ENCODE measurements at regions not wholly inside any gene's neighbourhood (a gene's known extent, or its start where the extent isn't known, plus 50 kb on each side); places are given as distances from the start of the nearest gene placed in this dataset.
A peak's percentile ranks its signal among the peaks of the same experiment; 100 is the strongest.

DNA sequence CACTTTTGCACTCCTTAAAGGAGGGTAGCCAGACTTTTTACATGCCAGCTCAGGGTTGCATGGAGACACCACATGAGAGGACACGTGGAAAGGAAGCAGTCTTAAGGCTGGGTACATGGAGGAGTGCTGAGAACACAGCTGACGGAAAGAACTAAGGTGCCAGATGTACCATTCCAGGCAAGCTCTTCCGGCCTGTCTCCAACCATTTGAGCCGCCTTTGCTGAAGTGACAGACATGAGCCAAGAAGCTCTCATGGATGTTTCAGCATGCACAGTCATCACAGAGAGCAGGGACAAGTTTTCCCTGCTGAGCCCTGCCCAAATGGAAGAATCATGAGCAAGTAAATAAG lies 83.4 kb upstream of the BMP2K start:
- no peak for DNase-seq (ENCODE audit: low read depth)

DNA sequence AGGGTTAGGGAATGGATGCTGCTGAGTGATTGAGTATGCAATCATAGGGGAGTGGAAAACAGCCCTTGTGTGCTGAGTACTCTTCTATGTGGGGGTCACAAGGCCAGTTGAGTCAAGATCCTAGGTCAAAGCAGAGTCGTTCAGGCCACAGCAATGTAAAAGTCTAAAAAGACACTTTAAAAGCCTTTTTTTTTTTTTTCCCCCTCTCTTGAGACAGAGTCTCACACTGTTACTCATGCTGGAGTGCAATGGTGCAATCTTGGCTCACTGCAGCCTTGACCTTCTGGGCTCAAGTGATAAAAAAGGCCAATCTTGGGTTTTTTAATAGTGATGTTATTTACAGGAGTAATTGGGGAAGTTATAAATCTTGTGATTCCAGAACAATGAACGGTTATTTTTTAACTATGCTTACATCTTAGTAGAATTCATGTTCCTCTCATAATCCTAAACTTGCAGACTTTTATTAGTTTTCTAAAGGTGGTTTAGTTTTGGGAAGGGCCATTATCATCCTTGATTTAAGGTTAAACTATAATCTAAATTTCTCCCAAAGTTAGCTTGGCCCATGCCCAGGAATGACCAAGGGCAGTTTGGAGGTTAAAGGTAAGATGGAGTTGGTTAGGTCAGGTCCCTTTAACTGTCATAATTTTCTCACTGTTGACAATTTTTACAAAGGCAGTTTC lies 82.2 kb upstream of the BMP2K start:
- H3K27me3 ChIP-seq (replicated peaks; ENCODE audit: control insufficient read depth, insufficient read depth, low read length) = no peaks in the 10 kb centered on the region
- H3K4me3 ChIP-seq (ENCODE audit: low read length) = no peak overlapping the region
- no peaks in the 10 kb centered on the region for H3K36me3 ChIP-seq (ENCODE audit: control insufficient read depth, insufficient read depth, low read length, severe bottlenecking)
- H3K9me3 ChIP-seq (ENCODE audit: control insufficient read depth, low read length) = no peaks in the 10 kb centered on the region
- peaks cover 28% of the 10 kb centered on the region for H3K4me1 ChIP-seq (ENCODE audit: control insufficient read depth, insufficient read depth, low read length)
- H3K9ac ChIP-seq (ENCODE audit: low read length) = no peak overlapping the region
- DNase-seq (ENCODE audit: low read depth) = no peak

More for the DNA sequence above, 83.4 kb upstream of the BMP2K start:
- no peaks in the 10 kb centered on the region for H3K9me3 ChIP-seq (ENCODE audit: control insufficient read depth, low read length)
- H3K4me1 ChIP-seq (ENCODE audit: control insufficient read depth, insufficient read depth, low read length) = peaks cover 31% of the 10 kb centered on the region
- H3K27me3 ChIP-seq (replicated peaks; ENCODE audit: control insufficient read depth, insufficient read depth, low read length) = no peaks in the 10 kb centered on the region
- no peak overlapping the region for H3K9ac ChIP-seq (ENCODE audit: low read length)
- no peaks in the 10 kb centered on the region for H3K36me3 ChIP-seq (ENCODE audit: control insufficient read depth, insufficient read depth, low read length, severe bottlenecking)
- no peak overlapping the region for H3K4me3 ChIP-seq (ENCODE audit: low read length)

DNA sequence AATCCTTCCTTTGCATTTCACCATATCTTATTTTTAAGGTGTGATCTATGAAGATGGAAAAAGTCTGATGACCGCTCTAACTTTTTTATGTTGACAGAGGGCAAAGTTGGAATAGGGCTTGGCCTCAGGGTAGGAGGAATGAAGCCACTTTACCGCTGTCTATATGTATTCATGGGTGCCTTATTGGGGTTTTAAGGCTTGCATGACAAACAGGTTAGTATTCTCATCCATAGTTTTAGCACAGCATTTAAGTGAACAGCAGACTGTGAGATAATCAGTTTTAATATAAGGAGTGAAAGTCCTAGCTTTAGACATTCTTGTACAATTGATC lies 81.7 kb upstream of the BMP2K start:
- H3K36me3 ChIP-seq (ENCODE audit: control insufficient read depth, insufficient read depth, low read length, severe bottlenecking) = no peaks in the 10 kb centered on the region
- H3K27me3 ChIP-seq (replicated peaks; ENCODE audit: control insufficient read depth, insufficient read depth, low read length) = no peaks in the 10 kb centered on the region
- no peaks in the 10 kb centered on the region for H3K9me3 ChIP-seq (ENCODE audit: control insufficient read depth, low read length)
- H3K9ac ChIP-seq (ENCODE audit: low read length) = no peak overlapping the region
- H3K4me3 ChIP-seq (ENCODE audit: low read length) = no peak overlapping the region
- peaks cover 28% of the 10 kb centered on the region for H3K4me1 ChIP-seq (ENCODE audit: control insufficient read depth, insufficient read depth, low read length)
- no peak for DNase-seq (ENCODE audit: low read depth)

DNA sequence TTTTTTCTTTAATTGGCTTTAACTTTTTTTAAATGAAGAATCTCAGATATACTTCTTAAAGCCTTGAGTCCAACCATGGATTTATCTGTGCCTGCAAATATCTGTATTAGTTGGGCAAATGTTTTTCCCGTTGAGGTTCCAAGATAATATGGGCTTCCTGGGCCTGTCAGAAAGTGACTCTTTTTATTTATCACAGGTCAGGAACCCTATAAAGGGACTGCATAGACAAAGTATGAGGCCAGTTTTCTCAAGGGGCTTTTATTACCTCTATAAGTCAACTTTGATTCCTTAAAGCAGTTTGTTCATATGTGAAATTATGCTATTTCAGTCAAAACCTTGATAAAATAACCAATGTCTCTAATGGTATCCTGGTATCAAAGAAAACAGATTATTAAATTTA lies 80.2 kb upstream of the BMP2K start:
- no peak for DNase-seq (ENCODE audit: low read depth)
- no peaks in the 10 kb centered on the region for H3K9me3 ChIP-seq (ENCODE audit: control insufficient read depth, low read length)
- H3K36me3 ChIP-seq (ENCODE audit: control insufficient read depth, insufficient read depth, low read length, severe bottlenecking) = no peaks in the 10 kb centered on the region

DNA sequence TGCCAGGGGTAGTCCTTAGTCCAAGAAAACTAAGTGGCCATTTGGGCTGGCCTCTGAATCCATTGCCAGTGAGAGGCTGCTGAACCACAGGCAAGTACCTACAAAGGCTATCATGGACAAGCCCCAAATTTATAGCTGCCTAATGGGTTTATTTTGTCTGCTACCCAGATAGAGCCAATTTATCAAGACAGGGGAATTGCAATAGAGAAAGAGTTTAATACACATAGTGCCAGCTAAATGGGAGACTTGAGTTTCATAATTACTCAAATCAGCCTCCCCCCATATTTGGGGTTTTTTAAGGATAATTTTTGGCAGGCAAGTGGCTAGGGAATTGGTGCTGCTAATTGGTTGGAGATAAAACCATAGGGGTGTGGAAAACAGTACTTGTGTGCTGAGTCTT lies 73.1 kb upstream of the BMP2K start:
- Histone ChIP-seq H3K27me3 (replicated peaks; ENCODE audit: control insufficient read depth, insufficient read depth, low read length) (no peaks in the 10 kb centered on the region), H3K4me1 (ENCODE audit: control insufficient read depth, insufficient read depth, low read length) (peaks cover 9% of the 10 kb centered on the region), H3K4me3 (ENCODE audit: low read length) (no peak overlapping the region), H3K36me3 (ENCODE audit: control insufficient read depth, insufficient read depth, low read length, severe bottlenecking) (no peaks in the 10 kb centered on the region), H3K9ac (ENCODE audit: low read length) (no peak overlapping the region), H3K9me3 (ENCODE audit: control insufficient read depth, low read length) (peaks cover 13% of the 10 kb centered on the region)
- no peak for DNase-seq (ENCODE audit: low read depth)

More for the DNA sequence above, 80.2 kb upstream of the BMP2K start:
- H3K4me1 ChIP-seq (ENCODE audit: control insufficient read depth, insufficient read depth, low read length) = peaks cover 28% of the 10 kb centered on the region
- H3K4me3 ChIP-seq (ENCODE audit: low read length) = no peak overlapping the region
- no peaks in the 10 kb centered on the region for H3K27me3 ChIP-seq (replicated peaks; ENCODE audit: control insufficient read depth, insufficient read depth, low read length)
- H3K9ac ChIP-seq (ENCODE audit: low read length) = no peak overlapping the region

DNA sequence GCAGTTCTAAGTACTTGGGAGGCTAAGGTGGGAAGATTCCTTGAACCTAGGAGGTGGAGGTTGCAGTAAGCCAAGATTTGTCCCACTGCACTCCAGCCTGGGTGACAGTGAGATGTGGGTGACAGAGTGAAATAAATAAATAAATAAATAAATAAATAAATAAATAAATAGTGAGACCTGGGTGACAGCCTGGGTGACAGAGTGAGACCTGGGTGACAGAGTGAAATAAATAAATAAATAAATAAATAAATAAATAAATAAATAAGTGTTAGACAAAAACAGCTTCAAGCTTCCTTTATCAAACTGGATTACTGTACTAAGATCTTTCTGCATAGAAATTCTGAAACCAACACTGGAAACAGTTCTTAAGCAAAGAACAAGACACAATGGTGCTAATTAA lies 71.8 kb upstream of the BMP2K start:
- Histone ChIP-seq H3K4me3 (ENCODE audit: low read length) (no peak overlapping the region), H3K9me3 (ENCODE audit: control insufficient read depth, low read length) (peaks cover 13% of the 10 kb centered on the region), H3K4me1 (ENCODE audit: control insufficient read depth, insufficient read depth, low read length) (peaks cover 9% of the 10 kb centered on the region), H3K36me3 (ENCODE audit: control insufficient read depth, insufficient read depth, low read length, severe bottlenecking) (no peaks in the 10 kb centered on the region), H3K9ac (ENCODE audit: low read length) (no peak overlapping the region), H3K27me3 (replicated peaks; ENCODE audit: control insufficient read depth, insufficient read depth, low read length) (no peaks in the 10 kb centered on the region)
- no peak for DNase-seq (ENCODE audit: low read depth)

DNA sequence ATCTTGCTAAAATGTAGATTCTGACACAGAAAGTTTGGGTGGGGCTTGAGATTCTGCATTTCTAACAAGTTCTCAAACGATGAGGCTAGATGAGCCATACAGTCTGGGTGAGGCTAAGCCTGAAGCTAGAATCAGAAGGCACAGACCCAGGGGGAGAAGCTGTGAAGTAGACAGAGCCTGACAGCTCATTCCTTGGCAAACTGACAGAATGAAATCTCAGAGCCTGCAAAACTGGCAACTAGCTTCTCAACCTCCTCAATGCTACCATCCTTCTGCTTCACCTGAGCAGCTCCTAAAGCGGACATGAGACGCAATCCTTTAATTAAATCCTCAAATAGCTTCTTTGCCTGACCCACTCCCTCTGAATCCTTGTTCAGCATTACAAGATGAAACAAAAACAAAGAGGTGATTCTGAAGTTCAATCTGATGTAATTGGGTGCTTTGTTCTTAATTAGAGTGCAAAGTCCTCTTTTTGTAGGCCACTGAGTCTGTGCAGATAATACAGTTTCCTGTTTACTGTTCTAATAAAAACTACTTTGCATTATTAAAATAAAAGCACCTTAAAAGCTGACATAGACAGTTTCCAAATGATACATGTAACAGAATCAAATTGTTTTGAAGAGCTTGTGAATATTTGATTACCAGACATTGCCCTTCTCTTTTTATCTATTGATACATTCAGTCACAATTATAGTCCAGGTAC lies 71.0 kb upstream of the BMP2K start:
- peaks cover 13% of the 10 kb centered on the region for H3K9me3 ChIP-seq (ENCODE audit: control insufficient read depth, low read length)
- peaks cover 9% of the 10 kb centered on the region for H3K4me1 ChIP-seq (ENCODE audit: control insufficient read depth, insufficient read depth, low read length)
- H3K9ac ChIP-seq (ENCODE audit: low read length) = no peak overlapping the region
- peak; percentile 62 for DNase-seq (ENCODE audit: low read depth)
- no peaks in the 10 kb centered on the region for H3K27me3 ChIP-seq (replicated peaks; ENCODE audit: control insufficient read depth, insufficient read depth, low read length)
- no peak overlapping the region for H3K4me3 ChIP-seq (ENCODE audit: low read length)
- H3K36me3 ChIP-seq (ENCODE audit: control insufficient read depth, insufficient read depth, low read length, severe bottlenecking) = no peaks in the 10 kb centered on the region

DNA sequence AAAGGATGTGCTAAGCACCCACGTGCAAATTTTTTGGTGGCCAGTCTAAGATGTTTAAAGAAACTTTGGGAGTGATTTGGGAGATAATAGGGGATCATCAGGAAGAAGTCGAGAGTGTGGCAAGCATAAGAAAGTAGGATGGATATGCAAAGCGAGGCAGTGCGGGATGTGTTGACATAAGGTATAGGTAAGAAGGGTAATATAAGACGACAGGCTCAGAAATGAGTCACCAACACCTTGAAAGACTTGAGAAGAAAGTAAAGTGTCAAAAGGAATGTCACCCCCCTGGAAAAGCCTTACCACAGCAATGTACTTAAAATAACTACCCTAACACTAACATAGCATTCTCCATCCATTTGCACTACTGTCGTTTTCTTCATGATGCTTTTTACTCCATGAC lies 69.8 kb upstream of the BMP2K start:
- Histone ChIP-seq H3K36me3 (ENCODE audit: control insufficient read depth, insufficient read depth, low read length, severe bottlenecking) (no peaks in the 10 kb centered on the region), H3K9me3 (ENCODE audit: control insufficient read depth, low read length) (peaks cover 13% of the 10 kb centered on the region), H3K4me3 (ENCODE audit: low read length) (no peak overlapping the region), H3K4me1 (ENCODE audit: control insufficient read depth, insufficient read depth, low read length) (peaks cover 9% of the 10 kb centered on the region), H3K27me3 (replicated peaks; ENCODE audit: control insufficient read depth, insufficient read depth, low read length) (no peaks in the 10 kb centered on the region), H3K9ac (ENCODE audit: low read length) (no peak overlapping the region)
- no peak for DNase-seq (ENCODE audit: low read depth)

DNA sequence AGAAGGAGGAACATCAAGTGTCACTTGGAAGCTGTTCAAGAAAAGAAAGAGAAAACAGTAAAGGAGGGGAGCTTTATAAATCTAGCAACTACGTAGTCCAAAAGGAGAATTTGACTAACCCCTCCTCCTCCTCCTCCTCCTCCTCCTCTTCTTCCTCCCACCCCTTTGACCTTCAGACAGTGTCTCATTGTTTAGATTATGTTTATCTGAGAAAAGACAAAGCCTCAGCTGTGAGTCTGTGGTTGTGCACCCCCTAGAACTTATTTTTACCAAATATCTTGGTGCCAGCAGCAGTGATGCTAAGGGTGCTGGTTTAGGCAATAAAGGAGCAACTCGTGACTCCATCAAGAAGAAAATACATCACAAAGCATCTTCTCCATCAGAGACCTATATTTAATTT lies 68.9 kb upstream of the BMP2K start:
- Histone ChIP-seq H3K9me3 (ENCODE audit: control insufficient read depth, low read length) (peaks cover 11% of the 10 kb centered on the region), H3K4me1 (ENCODE audit: control insufficient read depth, insufficient read depth, low read length) (peaks cover 9% of the 10 kb centered on the region), H3K9ac (ENCODE audit: low read length) (no peak overlapping the region), H3K4me3 (ENCODE audit: low read length) (no peak overlapping the region), H3K36me3 (ENCODE audit: control insufficient read depth, insufficient read depth, low read length, severe bottlenecking) (no peaks in the 10 kb centered on the region), H3K27me3 (replicated peaks; ENCODE audit: control insufficient read depth, insufficient read depth, low read length) (no peaks in the 10 kb centered on the region)
- no peak for DNase-seq (ENCODE audit: low read depth)

DNA sequence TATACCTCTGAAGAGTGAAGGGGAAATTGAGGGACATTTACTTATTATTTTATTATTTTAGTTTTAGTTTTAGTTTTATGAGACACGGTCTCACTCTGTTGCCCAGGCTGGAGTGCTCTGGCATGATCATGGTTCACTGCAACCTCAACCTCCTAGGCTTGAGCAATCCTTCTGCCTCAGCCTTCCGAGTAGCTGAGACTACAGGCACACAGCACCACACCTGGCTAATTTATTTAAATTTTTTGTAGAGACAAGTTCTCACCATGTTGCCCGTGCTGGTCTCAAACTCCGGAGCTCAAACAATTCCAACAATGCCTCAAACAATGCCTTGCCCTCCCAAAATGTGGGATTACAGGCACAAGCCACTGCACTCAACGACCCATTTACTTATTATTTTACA lies 68.4 kb upstream of the BMP2K start:
- Histone ChIP-seq H3K9ac (ENCODE audit: low read length) (no peak overlapping the region), H3K9me3 (ENCODE audit: control insufficient read depth, low read length) (peaks cover 7% of the 10 kb centered on the region), H3K27me3 (replicated peaks; ENCODE audit: control insufficient read depth, insufficient read depth, low read length) (no peaks in the 10 kb centered on the region), H3K4me3 (ENCODE audit: low read length) (no peak overlapping the region), H3K4me1 (ENCODE audit: control insufficient read depth, insufficient read depth, low read length) (peaks cover 9% of the 10 kb centered on the region), H3K36me3 (ENCODE audit: control insufficient read depth, insufficient read depth, low read length, severe bottlenecking) (no peaks in the 10 kb centered on the region)
- no peak for DNase-seq (ENCODE audit: low read depth)

DNA sequence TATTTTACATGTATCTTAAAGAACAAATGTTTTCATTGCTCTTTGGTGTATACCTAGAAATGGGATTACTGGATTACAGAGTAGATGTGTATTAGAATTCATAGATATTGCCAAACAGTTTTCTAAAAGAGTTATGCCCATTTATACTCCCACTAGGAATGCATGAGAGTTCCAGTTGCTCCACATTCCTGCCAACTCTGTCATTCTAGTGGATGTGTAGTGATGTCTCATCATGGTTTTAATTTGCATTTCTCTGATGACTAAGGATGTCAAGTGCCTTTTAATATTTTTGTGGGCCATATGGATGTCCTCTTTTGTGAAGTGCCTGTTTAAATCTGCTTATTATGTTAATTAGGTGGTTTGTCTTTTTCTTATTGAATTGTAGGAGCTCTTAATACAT lies 65.6 kb upstream of the BMP2K start:
- no peaks in the 10 kb centered on the region for H3K27me3 ChIP-seq (replicated peaks; ENCODE audit: control insufficient read depth, insufficient read depth, low read length)
- H3K4me1 ChIP-seq (ENCODE audit: control insufficient read depth, insufficient read depth, low read length) = no peaks in the 10 kb centered on the region
- no peak overlapping the region for H3K4me3 ChIP-seq (ENCODE audit: low read length)
- DNase-seq (ENCODE audit: low read depth) = no peak
- H3K9ac ChIP-seq (ENCODE audit: low read length) = no peak overlapping the region
- no peaks in the 10 kb centered on the region for H3K36me3 ChIP-seq (ENCODE audit: control insufficient read depth, insufficient read depth, low read length, severe bottlenecking)
- no peaks in the 10 kb centered on the region for H3K9me3 ChIP-seq (ENCODE audit: control insufficient read depth, low read length)

DNA sequence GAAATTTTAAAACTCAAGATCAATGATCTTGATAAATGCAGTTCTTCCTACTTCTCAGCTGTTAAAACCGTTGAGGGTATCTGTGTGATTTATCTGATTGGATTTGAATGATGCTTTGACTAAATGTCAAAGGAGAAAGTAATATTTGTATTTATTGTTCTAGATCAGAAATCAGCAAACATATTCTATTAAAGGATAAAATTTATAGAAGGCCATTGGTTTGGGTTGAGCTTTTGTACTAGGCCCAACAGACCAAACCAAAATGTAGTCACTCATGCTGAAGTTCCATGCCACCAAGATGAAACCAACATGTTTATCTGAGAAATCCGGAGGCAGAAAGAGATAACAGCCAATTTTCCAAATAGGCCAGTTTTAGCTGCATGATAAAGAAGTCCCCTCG lies 64.5 kb upstream of the BMP2K start:
- no peak overlapping the region for H3K4me3 ChIP-seq (ENCODE audit: low read length)
- no peak for DNase-seq (ENCODE audit: low read depth)
- H3K36me3 ChIP-seq (ENCODE audit: control insufficient read depth, insufficient read depth, low read length, severe bottlenecking) = no peaks in the 10 kb centered on the region
- no peaks in the 10 kb centered on the region for H3K27me3 ChIP-seq (replicated peaks; ENCODE audit: control insufficient read depth, insufficient read depth, low read length)
- no peak overlapping the region for H3K9ac ChIP-seq (ENCODE audit: low read length)
- no peaks in the 10 kb centered on the region for H3K9me3 ChIP-seq (ENCODE audit: control insufficient read depth, low read length)
- no peaks in the 10 kb centered on the region for H3K4me1 ChIP-seq (ENCODE audit: control insufficient read depth, insufficient read depth, low read length)

Data from adipocyte (in vitro differentiated cells).